DOHH2 (cell line): ENCODE measurements at regions not wholly inside any gene's neighbourhood (a gene's known extent, or its start where the extent isn't known, plus 50 kb on each side); places are given as distances from the start of the nearest gene placed in this dataset.

Experiments
- H3F3A ChIP-seq: fragments of 200-600 bp; sonication (generic), shearing (Covaris generic); 2 replicates; pipeline ENCODE4 v1.6.0; 2016; ENCODE audit warnings: antibody characterized with exemption, mild to moderate bottlenecking; ENCODE audit not compliant: control insufficient read depth, insufficient read depth
- H3K27ac ChIP-seq: fragments of 200-600 bp; sonication (generic); 2 replicates; pipeline ENCODE4 v1.5.1; 2014; ENCODE audit warnings: low read depth, mild to moderate bottlenecking, low read length, moderate library complexity
- H3K27me3 ChIP-seq: fragments of 200-600 bp; sonication (generic); 2 replicates; pipeline ENCODE4 v1.6.1; 2014; ENCODE audit warnings: mild to moderate bottlenecking, low read length, mixed read lengths; ENCODE audit not compliant: control insufficient read depth
- H3K36me3 ChIP-seq: fragments of 200-600 bp; sonication (generic); 2 replicates; pipeline ENCODE4 v1.6.1; 2014; ENCODE audit warnings: mild to moderate bottlenecking, low read length, moderate library complexity, mixed read lengths; ENCODE audit not compliant: control insufficient read depth
- H3K4me1 ChIP-seq: fragments of 200-600 bp; sonication (generic); 2 replicates; pipeline ENCODE4 v1.6.1; 2014; ENCODE audit warnings: mild to moderate bottlenecking, low read length, mixed read lengths; ENCODE audit not compliant: control insufficient read depth
- H3K4me2 ChIP-seq: fragments of 200-600 bp; sonication (generic); 2 replicates; pipeline ENCODE4 v1.6.0; 2014; ENCODE audit warnings: mild to moderate bottlenecking, low read length, moderate library complexity
- H3K4me3 ChIP-seq: fragments of 200-600 bp; sonication (generic); 2 replicates; pipeline ENCODE4 v1.5.1; 2014; ENCODE audit warnings: mild to moderate bottlenecking, low read length, mixed read lengths
- H3K79me2 ChIP-seq: fragments of 200-600 bp; sonication (generic); 2 replicates; pipeline ENCODE4 v1.6.1; 2014; ENCODE audit warnings: mild to moderate bottlenecking, low read length, mixed read lengths; ENCODE audit not compliant: control insufficient read depth
- H3K9me2 ChIP-seq: fragments of 200-600 bp; sonication (generic); replicated peaks from 2 replicates; pipeline ENCODE4 v1.6.1; 2014; ENCODE audit warnings: mild to moderate bottlenecking, low read length, mixed read lengths; ENCODE audit not compliant: control insufficient read depth
- H3K9me3 ChIP-seq: fragments of 200-600 bp; sonication (generic); 2 replicates; pipeline ENCODE4 v1.6.1; 2014; ENCODE audit warnings: antibody characterized with exemption, low read length, mixed read lengths; ENCODE audit not compliant: control insufficient read depth, insufficient read depth
- H4K20me1 ChIP-seq: fragments of 200-600 bp; sonication (generic); 2 replicates; pipeline ENCODE4 v1.6.0; 2014; ENCODE audit warnings: low read depth, mild to moderate bottlenecking, antibody characterized with exemption, low read length, moderate library complexity; ENCODE audit not compliant: control insufficient read depth, insufficient read depth
- CTCF ChIP-seq: fragments of 200-600 bp; sonication (generic); IDR thresholded peaks from one replicate; pipeline ENCODE4 v1.5.1; 2014; ENCODE audit warnings: antibody characterized with exemption, mild to moderate bottlenecking, low read depth, low read length; ENCODE audit not compliant: poor library complexity, severe bottlenecking
- EZH2phosphoT487 ChIP-seq: fragments of 200-600 bp; sonication (generic); IDR thresholded peaks from 2 replicates; pipeline ENCODE4 v1.6.1; 2017; ENCODE audit warnings: borderline replicate concordance, mild to moderate bottlenecking, antibody characterized with exemption, low read length, moderate library complexity, mixed read lengths

DNA sequence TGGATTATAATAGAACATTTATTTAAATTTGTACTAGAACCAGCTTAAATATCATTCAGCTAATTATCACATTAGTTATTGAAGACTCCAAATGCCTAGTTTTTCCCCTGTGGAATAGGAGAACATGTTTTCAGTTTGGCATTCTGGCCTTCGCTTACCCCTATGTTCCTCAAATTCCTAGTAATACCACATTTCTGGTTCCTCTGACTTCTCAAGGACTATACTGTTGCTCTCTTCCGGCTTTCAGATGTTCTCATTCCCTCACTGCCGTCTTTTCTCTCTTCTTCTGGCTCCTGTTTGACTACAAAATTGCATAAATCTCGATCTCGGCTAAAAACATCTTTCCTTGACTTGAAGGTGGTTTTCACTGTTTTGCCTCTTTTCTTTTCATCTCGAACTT, 71.8 kb upstream of the KHDRBS2 start:
- H3K27me3 ChIP-seq: no peaks in the 10 kb centered on the region
- no peaks in the 10 kb centered on the region for H3F3A ChIP-seq
- H3K4me3 ChIP-seq: no peak overlapping the region
- H3K4me1 ChIP-seq: no peaks in the 10 kb centered on the region
- H3K79me2 ChIP-seq: no peaks in the 10 kb centered on the region
- no peak overlapping the region for H3K4me2 ChIP-seq
- H4K20me1 ChIP-seq: no peaks in the 10 kb centered on the region
- no peak overlapping the region for H3K27ac ChIP-seq
- no peaks in the 10 kb centered on the region for H3K9me2 ChIP-seq
- H3K9me3 ChIP-seq: no peaks in the 10 kb centered on the region
- no peak for TF ChIP-seq EZH2phosphoT487
- TF ChIP-seq CTCF: no peak
- no peaks in the 10 kb centered on the region for H3K36me3 ChIP-seq

DNA sequence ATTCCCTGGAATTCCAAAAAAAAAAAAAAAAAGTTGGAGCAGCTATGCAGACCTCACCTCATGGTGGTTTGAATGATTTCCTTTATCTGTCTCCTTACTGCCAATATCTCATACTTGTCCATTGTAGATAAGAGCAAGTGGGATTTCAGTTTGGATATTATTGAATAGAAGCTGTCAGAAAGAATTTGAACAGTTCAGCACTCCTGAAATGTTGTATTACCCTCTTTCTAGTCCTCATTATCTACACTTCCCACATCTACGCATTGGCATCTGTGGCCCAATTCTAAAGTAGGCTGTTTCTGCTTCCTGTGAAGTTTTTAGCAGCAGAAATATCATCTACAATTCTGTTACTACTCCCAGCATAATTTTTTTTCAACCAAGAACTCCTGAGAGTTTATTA, 68.2 kb upstream of the KHDRBS2 start:
- Histone ChIP-seq H3K27ac (no peak overlapping the region), H3K9me2 (no peaks in the 10 kb centered on the region), H3K4me1 (no peaks in the 10 kb centered on the region), H4K20me1 (no peaks in the 10 kb centered on the region), H3K79me2 (no peaks in the 10 kb centered on the region), H3K4me2 (no peak overlapping the region), H3K9me3 (no peaks in the 10 kb centered on the region), H3K36me3 (no peaks in the 10 kb centered on the region), H3F3A (no peaks in the 10 kb centered on the region), H3K4me3 (no peak overlapping the region), H3K27me3 (no peaks in the 10 kb centered on the region)
- TF ChIP-seq CTCF (no peak), EZH2phosphoT487 (no peak)

GRCh38 chr6:62345962-62346689, 60.1 kb upstream of the KHDRBS2 start:
- no peak for TF ChIP-seq CTCF
- TF ChIP-seq EZH2phosphoT487: no peak

More at GRCh38 chr6:62345962-62346689, 60.1 kb upstream of the KHDRBS2 start:
- Histone ChIP-seq H3K27me3 (no peaks in the 10 kb centered on the region), H3K9me3 (no peaks in the 10 kb centered on the region), H3K4me1 (no peaks in the 10 kb centered on the region), H3F3A (no peaks in the 10 kb centered on the region), H3K4me3 (no peak overlapping the region), H3K36me3 (no peaks in the 10 kb centered on the region), H3K79me2 (no peaks in the 10 kb centered on the region), H3K27ac (no peak overlapping the region), H3K9me2 (no peaks in the 10 kb centered on the region), H3K4me2 (no peak overlapping the region), H4K20me1 (no peaks in the 10 kb centered on the region)
